Stimulated activated naive CD8-positive, alpha-beta T cell treated with anti-CD3 and anti-CD28 coated beads, Interleukin-15, Interleukin-2, amounts not matched to agents 100 ng/mL and 50 ng/mL, for 24 hours (primary cell): ENCODE measurements at regions not wholly inside any gene's neighbourhood (a gene's known extent, or its start where the extent isn't known, plus 50 kb on each side); places are given as distances from the start of the nearest gene placed in this dataset.

Source experiments
- H3K27ac Mint-ChIP-seq: one replicate; pipeline ENCODE4 v1.8.0; 2021; ENCODE audit warnings: mild to moderate bottlenecking, mixed read lengths
- H3K27me3 Mint-ChIP-seq: one replicate; pipeline ENCODE4 v1.8.0; 2021; ENCODE audit warnings: mixed read lengths
- H3K36me3 Mint-ChIP-seq: one replicate; pipeline ENCODE4 v1.8.0; 2021; ENCODE audit warnings: low read depth, mixed read lengths
- H3K4me1 Mint-ChIP-seq: one replicate; pipeline ENCODE4 v1.8.0; 2021; ENCODE audit warnings: low read depth, mixed read lengths
- H3K4me3 Mint-ChIP-seq: one replicate; pipeline ENCODE4 v1.8.0; 2021; ENCODE audit warnings: mild to moderate bottlenecking, mixed read lengths
- H3K9me3 Mint-ChIP-seq: one replicate; pipeline ENCODE4 v1.8.0; 2021; ENCODE audit warnings: mixed read lengths

DNA sequence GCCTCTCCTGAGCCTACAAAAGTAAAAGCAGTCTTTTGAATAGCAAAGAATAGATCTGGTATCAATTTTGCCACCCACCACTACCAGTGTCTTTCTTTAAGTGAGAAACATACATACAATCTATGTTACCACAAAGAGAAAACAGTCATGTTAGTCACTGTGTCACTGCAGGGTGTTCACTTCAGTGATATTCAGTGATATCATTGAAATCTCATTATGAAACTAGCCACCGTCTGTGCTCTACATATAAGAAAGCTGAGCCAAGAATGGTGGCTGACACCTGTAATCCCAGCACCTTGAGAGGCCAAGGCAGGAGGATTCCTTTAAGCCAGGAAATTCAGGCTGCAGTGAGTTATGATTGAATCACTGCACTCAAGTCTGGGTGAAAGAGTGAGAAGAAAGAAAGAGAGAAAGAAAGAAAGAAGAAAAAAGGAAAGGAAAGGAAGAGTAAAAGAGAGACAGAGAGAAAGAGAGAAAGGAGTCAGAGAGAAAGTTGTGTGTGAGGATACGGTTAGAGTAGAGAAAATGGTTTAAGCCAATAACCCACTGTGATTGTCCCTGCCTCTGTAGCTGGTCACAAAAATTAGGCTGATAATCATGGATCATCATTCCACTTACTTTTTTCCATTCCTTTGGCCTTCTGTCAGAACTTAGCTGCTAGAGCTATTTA lies 847.1 kb downstream of the FAM181B start:
- Mint-ChIP-seq H3K9me3 (peaks cover 9% of the 10 kb centered on the region), H3K4me1 (no peaks in the 10 kb centered on the region), H3K27ac (no peak overlapping the region), H3K36me3 (no peaks in the 10 kb centered on the region), H3K4me3 (no peak overlapping the region), H3K27me3 (no peaks in the 10 kb centered on the region)

DNA sequence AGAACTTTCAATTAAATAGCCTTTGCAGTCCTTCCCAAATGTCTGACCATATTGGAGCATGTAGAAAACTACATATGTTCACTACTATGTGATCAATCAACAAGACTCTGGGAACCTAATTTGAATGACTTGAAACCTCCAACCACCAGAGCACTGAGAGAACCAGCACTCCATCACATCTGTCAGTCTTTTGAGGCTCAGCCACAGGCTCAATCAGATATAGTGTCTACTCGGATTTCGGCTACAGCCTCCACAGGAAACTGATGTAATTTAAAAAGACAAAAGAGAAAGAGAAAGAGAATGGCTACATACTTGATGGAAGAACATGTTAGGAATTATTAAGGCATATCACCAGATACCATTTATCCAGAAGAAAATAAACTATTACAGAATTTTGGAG lies 859.0 kb downstream of the FAM181B start:
- H3K4me3 Mint-ChIP-seq: peak overlapping the region; percentile 64
- H3K9me3 Mint-ChIP-seq: no peaks in the 10 kb centered on the region
- H3K36me3 Mint-ChIP-seq: no peaks in the 10 kb centered on the region
- H3K27ac Mint-ChIP-seq: peak overlapping the region; percentile 81
- H3K4me1 Mint-ChIP-seq: peaks cover 43% of the 10 kb centered on the region
- peaks cover 7% of the 10 kb centered on the region for H3K27me3 Mint-ChIP-seq

DNA sequence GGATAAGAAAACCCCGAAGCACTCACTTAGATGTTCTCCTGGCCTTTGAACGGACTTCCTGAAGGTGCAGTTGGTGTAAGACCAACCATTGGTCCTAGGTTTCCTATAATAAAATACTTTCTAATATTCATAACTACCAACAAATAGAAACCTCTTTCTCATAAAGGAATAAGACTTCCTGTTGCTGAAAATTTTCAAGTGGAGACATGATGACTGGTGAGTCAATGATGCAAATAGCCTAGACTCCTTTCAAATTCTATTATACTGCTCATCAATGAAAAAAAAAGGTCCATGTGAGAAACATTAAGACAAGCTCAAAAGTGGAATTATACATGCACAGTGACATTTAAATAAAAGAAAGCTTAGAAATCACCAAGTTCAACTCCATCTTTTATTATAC lies 862.8 kb downstream of the FAM181B start:
- no peak overlapping the region for H3K4me3 Mint-ChIP-seq
- H3K27me3 Mint-ChIP-seq: peaks cover 7% of the 10 kb centered on the region
- H3K4me1 Mint-ChIP-seq: peaks cover 61% of the 10 kb centered on the region
- H3K36me3 Mint-ChIP-seq: peaks cover 4% of the 10 kb centered on the region
- H3K27ac Mint-ChIP-seq: no peak overlapping the region
- peaks cover 4% of the 10 kb centered on the region for H3K9me3 Mint-ChIP-seq

DNA sequence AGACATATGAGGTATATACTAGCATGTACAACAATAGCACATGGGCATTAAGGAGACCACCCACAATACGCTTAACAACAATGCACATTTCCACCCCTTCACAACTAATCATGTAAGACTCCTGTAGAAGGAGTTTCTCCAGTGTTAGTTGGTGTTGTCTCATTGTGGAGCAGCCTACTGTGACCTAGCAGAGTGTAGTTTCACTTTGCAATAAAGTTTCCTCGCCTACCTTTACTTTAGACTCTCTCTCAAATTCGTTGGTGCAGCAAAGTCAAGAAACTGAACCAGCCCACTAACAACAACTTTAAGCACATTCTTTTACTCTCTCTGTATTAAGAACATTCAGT lies 863.6 kb downstream of the FAM181B start:
- Mint-ChIP-seq H3K4me1 (peaks cover 54% of the 10 kb centered on the region), H3K27ac (peak overlapping the region; percentile 96), H3K9me3 (peaks cover 4% of the 10 kb centered on the region), H3K4me3 (peak overlapping the region; percentile 79), H3K27me3 (peaks cover 7% of the 10 kb centered on the region), H3K36me3 (peaks cover 4% of the 10 kb centered on the region)

DNA sequence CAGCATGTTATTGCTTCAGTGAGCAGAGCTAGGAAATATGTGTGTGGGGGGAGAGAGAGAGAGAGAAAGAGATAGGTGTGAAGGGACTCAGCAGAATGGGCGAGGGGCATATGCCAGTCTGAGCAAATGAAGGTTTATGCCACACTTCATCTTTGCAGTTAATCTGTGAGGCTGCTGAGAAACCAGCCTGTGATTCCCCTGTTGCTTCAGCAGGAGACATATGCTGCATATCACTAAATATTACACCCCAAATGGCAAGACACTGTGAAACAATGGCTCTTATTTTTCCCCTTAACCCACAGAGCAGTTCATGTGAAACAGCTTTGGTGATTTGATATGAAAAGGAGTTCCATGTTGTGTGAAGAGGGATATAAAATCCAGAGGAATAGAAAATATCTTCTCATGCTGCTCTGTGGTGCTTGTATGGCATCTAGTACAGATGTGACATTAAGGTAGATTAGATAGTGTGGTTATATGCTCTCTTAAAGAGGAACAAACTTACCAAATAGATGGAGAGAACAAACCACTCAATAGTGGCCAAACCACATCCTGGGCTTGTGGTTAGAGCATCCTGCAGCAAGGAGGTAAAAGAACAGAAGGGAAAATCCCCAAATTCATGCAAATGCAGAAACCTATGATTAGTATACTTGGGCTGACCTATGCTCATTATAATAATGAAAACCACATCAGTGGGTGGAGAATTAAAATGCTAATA lies 864.2 kb downstream of the FAM181B start:
- Mint-ChIP-seq H3K4me3 (peak overlapping the region; percentile 79), H3K27me3 (peaks cover 4% of the 10 kb centered on the region), H3K4me1 (peaks cover 48% of the 10 kb centered on the region)

DNA sequence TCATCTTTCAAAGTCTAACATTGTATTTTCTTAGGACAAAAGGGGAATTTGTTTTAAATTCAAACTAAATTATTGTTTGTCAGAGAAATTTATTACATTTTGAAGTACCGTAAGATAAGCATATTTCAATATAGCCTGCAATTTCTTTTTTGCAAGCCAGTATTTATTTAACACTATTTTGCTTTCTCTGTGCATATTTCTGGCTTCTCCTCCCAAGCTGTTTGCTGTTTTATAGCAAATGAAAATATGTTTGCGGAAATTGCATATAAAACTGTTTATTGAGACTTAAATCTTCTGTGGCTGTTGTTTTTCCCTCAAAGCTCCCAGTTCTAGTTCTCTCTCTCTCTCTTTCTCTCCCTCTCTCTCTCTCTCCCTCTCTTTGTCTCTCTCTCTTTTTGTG lies 866.8 kb downstream of the FAM181B start:
- Mint-ChIP-seq H3K36me3 (peaks cover 4% of the 10 kb centered on the region), H3K27me3 (no peaks in the 10 kb centered on the region), H3K4me1 (peaks cover 37% of the 10 kb centered on the region), H3K4me3 (no peak overlapping the region), H3K9me3 (peaks cover 4% of the 10 kb centered on the region), H3K27ac (no peak overlapping the region)

More for the DNA sequence above, 864.2 kb downstream of the FAM181B start:
- peak overlapping the region; percentile 96 for H3K27ac Mint-ChIP-seq
- H3K9me3 Mint-ChIP-seq: peaks cover 4% of the 10 kb centered on the region
- H3K36me3 Mint-ChIP-seq: peaks cover 4% of the 10 kb centered on the region

DNA sequence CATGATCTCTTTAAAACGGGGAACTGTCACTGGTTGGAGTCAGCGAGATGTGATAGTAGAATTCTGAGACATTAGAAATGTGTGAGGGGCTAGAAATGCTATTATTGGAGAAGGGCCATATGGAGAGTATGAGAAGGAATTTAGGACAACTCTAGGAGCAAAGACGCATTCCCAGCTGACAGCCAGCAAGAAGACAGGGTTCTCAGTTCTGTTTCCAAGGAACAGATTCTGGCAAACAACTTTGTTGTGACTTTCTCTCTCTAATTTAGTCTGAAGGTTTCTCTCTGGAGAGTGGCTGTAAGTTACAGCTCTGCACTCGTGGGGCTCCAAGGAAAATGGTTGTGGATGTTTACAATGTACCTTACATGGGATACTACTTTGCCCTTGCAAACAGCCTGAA lies 876.3 kb downstream of the FAM181B start:
- Mint-ChIP-seq H3K9me3 (no peaks in the 10 kb centered on the region), H3K27ac (no peak overlapping the region), H3K4me3 (no peak overlapping the region), H3K4me1 (no peaks in the 10 kb centered on the region), H3K27me3 (no peaks in the 10 kb centered on the region), H3K36me3 (no peaks in the 10 kb centered on the region)

DNA sequence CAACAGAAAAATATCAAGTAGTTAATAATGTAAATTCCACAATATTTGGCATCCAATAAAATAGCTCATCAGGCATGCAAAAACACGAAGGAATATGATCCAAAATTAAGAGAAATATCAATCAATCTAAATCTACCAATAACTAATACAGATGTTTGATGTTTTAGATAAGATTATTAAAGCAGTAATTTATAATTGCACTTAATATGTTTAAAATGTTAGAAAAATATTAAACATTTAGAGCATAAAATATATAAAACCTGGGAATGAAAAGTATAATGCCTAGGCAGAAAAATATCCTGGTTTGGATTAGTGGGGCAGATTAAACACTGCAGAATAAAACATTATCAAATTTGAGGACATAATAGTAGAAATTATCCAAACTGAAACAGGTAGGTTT lies 879.9 kb downstream of the FAM181B start:
- Mint-ChIP-seq H3K27me3 (no peaks in the 10 kb centered on the region), H3K9me3 (no peaks in the 10 kb centered on the region), H3K36me3 (no peaks in the 10 kb centered on the region), H3K27ac (no peak overlapping the region), H3K4me1 (peaks cover 4% of the 10 kb centered on the region), H3K4me3 (no peak overlapping the region)

DNA sequence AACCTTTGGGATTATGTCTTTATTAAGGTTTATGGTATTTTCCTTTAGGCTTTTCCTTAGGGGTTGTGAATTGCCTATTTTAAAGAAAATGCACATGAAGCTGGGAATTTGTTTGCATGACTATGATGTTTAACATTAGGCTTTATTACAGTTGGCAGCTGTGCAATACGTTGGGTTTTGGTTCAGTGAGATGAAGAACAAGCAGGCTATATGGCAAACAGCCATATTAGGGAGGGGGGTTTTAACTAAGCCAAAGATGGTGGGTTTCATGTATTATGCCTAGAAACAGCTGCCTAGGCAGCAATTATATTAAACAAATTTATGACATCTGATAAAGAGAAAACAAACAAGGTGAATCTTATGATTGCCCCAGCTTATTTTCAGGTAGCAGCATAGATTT lies 880.8 kb downstream of the FAM181B start:
- H3K4me3 Mint-ChIP-seq: no peak overlapping the region
- H3K9me3 Mint-ChIP-seq: no peaks in the 10 kb centered on the region
- H3K27me3 Mint-ChIP-seq: no peaks in the 10 kb centered on the region
- H3K36me3 Mint-ChIP-seq: no peaks in the 10 kb centered on the region
- H3K4me1 Mint-ChIP-seq: peaks cover 4% of the 10 kb centered on the region
- no peak overlapping the region for H3K27ac Mint-ChIP-seq

DNA sequence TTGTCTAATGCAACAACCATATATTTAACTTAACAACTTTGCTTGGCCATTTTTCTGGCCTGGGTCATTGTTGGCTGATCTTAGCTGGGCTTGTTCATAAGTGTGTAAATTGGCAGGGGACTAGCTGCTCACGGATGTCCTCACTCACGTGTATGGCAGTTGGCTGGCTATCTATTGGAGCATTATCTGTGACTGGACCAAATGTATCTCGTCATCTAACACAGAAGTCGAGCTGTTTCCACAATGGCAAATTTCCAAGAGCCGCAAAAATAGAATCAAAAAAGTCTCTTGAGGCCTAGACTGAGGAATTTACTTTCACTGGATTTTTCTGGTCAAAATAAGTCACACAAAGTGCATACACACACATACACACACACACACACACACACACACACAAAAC lies 893.3 kb downstream of the FAM181B start:
- Mint-ChIP-seq H3K4me3 (no peak overlapping the region), H3K27me3 (no peaks in the 10 kb centered on the region), H3K36me3 (no peaks in the 10 kb centered on the region), H3K4me1 (no peaks in the 10 kb centered on the region), H3K27ac (no peak overlapping the region), H3K9me3 (no peaks in the 10 kb centered on the region)

DNA sequence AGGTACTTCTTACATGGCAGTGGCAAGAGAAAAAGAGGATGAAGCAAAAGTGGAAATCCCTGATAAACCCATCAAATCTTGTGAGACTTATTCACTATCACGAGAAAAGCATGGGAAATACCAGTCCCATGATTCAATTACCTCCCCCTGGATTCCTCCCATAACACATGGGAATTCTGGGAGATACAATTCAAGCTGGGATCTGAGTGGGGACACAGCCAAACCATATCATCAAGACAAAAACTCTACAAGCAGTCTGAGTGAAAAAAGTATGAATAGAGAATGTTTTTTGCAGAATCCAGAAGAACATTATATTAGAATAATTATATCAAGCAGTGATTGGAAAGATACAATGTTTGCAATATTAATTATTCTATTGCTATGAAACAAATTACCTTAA lies 893.7 kb downstream of the FAM181B start:
- Mint-ChIP-seq H3K9me3 (no peaks in the 10 kb centered on the region), H3K36me3 (no peaks in the 10 kb centered on the region), H3K4me3 (no peak overlapping the region), H3K4me1 (no peaks in the 10 kb centered on the region), H3K27ac (no peak overlapping the region), H3K27me3 (no peaks in the 10 kb centered on the region)

DNA sequence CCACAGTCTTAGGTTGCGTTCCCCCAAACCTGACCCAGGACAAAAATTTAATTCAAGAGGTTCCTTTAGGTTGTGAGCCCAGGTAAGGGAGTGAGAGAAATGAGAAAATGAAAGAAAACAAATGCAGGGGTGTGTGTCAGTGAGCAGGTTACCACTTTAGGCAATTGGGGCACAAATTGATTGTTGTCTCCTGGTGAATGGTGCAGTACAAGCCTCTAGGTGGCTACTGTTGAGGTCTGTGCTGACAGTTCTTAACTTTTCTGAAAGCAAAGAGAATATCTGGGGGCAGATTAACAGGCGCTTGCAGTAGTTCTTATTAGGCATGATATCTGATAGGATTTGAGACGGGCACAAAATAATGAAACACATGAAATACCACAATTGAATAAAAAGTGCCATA lies 894.6 kb downstream of the FAM181B start:
- Mint-ChIP-seq H3K27me3 (no peaks in the 10 kb centered on the region), H3K27ac (no peak overlapping the region), H3K4me3 (no peak overlapping the region), H3K9me3 (peaks cover 7% of the 10 kb centered on the region), H3K4me1 (no peaks in the 10 kb centered on the region), H3K36me3 (no peaks in the 10 kb centered on the region)

DNA sequence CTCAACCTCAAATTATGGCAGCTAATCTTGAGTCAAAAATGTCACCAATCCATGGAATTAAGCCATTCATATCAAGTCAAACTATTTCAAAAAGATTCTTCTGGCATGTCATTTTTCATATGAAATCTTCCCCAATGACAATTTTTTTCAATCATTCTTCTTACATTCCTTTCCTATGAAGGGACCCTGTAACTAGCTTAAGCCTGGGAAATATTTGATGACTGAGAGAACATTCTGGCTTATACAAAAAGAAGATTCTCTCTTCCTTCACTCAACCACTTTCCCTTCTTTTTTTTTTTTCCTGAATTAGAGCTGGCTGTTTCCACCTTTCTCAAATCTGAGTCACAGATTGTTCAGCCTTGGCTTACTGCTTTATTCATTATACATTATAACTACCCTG lies 903.7 kb downstream of the FAM181B start:
- Mint-ChIP-seq H3K4me3 (no peak overlapping the region), H3K9me3 (peaks cover 27% of the 10 kb centered on the region), H3K27me3 (no peaks in the 10 kb centered on the region), H3K4me1 (no peaks in the 10 kb centered on the region), H3K27ac (no peak overlapping the region), H3K36me3 (peaks cover 9% of the 10 kb centered on the region)

DNA sequence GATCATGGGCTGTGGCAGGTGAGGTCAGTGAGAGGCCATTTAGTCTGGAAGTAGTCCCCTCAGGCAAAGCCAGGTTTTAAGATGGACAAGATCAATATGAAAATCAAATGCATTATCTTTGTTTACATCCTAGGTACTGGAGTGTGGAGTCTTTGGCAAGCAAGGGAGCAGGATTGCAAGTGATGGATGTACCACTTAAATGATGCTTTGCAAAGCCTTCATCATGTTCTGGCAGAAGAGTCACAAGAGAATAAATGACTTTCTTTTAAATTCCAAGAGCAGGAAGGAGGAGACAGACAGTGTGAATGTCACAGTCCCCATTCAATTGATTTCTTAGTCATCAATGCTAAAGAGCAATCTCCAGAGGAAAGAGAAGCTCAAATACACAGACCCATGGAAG lies 908.3 kb downstream of the FAM181B start:
- Mint-ChIP-seq H3K27ac (no peak overlapping the region), H3K27me3 (no peaks in the 10 kb centered on the region), H3K4me1 (peaks cover 3% of the 10 kb centered on the region), H3K9me3 (no peaks in the 10 kb centered on the region), H3K36me3 (no peaks in the 10 kb centered on the region), H3K4me3 (no peak overlapping the region)

DNA sequence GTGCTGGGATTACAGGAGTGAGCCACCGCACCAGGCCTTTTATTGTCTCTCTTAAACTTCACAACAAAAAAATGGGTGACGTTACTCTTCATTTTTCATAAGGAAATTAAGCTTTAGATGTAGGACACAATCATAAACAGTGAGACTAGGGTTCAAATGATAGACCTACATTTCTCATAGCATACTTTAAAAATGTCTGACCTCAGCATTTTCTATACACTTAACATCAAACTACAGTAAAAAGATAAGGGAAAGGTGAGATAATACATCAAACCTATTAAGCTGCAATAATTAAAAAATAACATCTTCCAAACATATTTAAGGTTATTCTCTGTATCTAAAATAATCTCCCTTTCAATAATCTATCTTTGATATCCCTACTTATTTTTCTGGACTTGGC lies 914.2 kb downstream of the FAM181B start:
- no peaks in the 10 kb centered on the region for H3K27me3 Mint-ChIP-seq
- no peaks in the 10 kb centered on the region for H3K9me3 Mint-ChIP-seq

DNA sequence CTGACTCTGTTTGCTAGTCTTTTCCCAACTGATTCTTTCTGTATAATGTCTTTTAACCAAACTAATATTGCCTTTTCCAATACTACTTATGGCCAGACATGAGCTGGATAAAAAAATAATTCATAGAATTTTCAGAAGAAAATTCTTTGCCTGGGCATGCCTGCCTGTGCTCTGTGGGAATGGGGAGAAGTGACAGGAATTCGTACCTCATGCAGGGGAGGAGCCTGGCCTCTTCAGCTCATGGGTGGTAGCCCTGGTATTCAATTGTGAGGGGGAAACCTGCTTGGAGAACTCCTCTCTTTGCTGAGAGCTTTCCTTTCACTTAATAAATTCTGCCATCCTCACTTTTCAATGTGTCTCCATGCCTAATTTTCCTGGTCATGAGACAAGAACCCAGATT lies 928.8 kb downstream of the FAM181B start:
- Mint-ChIP-seq H3K27me3 (no peaks in the 10 kb centered on the region), H3K27ac (no peak overlapping the region), H3K4me1 (no peaks in the 10 kb centered on the region), H3K9me3 (no peaks in the 10 kb centered on the region), H3K36me3 (no peaks in the 10 kb centered on the region), H3K4me3 (no peak overlapping the region)

More for the DNA sequence above, 914.2 kb downstream of the FAM181B start:
- Mint-ChIP-seq H3K36me3 (no peaks in the 10 kb centered on the region), H3K27ac (no peak overlapping the region), H3K4me3 (no peak overlapping the region), H3K4me1 (peaks cover 3% of the 10 kb centered on the region)
